Stimulated activated CD4-positive, alpha-beta T cell treated with anti-CD3 and anti-CD28 coated beads, Interleukin-1b, Interleukin-23, amount 100 ng/mL, for 4 hours (primary cell): ENCODE measurements at regions not wholly inside any gene's neighbourhood (a gene's known extent, or its start where the extent isn't known, plus 50 kb on each side); places are given as distances from the start of the nearest gene placed in this dataset.
"Not testable (repeated sequence)": the region's sequence is repeated elsewhere in the genome, so short reads cannot be mapped to it uniquely, and the experiment has no call there.

Experiments
- DNase-seq, 2 donors: peaks; one replicate each; pipeline ENCODE4 v3.0.0-alpha.2; 2020; ENCODE audit warnings: low read depth in 2 of 2

DNA sequence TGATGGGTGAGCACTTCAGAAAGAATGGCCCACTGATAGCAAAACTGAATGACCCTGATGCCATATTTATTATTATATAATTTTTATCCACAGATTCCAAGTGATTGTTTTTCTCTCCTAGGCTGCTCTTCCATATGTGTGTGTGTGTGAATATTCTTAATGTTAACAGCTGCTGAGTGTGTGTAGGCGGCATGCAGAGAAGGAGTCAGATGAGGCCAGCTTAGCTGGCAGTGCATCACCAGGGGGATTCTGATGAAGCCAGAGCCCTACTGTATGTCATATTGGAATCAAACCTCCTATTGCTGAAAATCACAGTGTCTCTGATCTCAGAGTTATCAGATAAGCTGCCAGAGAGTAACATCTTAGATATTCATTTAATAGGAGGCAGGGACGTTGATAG lies 177.1 kb downstream of the DMAC1 start:
- DNase-seq = no peak

DNA sequence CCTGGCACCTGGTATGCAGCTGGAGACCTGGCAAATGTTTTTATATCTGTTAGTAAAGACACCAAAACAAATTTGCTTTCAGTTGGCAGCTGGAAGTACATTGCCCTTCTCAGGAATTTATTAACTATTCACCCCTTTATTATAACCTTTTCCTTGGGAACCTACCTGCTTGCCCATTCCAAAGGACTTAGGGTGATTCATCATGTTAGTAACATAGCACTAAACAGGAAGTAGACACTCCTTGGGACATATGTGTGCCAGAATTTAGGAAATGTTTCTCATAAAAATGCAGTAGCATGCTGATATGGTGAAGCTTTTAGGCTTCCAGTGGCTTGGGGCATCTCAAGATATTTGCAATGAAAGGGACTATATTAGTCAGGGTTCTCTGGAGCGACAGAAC lies 184.2 kb downstream of the DMAC1 start:
- no peak for DNase-seq

DNA sequence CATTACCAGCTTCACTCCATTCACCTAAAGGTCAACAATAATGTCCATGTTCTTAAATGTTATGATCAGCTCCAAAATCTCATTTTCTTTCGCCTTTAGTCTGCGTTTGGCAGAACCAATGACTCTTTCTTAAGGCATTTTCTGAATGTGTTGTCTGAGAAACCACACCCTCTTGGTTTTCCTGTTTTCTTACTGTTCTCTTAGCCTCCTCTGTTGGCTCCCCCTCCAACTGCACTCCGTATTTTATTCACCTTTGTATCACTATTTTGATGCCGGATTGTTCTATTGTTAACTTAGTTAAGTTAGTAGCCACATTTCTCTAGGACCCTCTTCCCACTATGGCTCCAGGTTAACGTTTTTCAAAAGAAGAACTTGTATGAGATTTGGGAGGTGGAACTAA lies 185.6 kb downstream of the DMAC1 start:
- DNase-seq = no peak

DNA sequence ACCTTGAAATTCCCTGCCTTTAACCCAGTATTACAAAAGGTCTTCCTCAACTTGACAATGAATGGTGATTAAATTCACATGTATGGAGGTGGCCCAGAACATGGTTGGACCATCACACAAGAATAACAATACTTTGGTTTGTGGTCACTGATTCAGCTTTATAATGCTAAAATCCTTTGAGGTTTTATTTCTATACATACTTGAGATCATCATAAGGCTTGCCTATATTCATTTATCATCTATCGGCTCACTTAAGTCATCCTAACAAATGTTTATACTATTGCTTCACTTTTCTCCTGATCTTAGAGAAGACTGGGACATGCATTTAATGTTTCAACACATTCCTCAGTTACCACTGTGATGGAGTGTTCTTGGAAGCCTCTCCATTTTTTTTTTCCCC lies 191.3 kb downstream of the DMAC1 start:
- no peak for DNase-seq

DNA sequence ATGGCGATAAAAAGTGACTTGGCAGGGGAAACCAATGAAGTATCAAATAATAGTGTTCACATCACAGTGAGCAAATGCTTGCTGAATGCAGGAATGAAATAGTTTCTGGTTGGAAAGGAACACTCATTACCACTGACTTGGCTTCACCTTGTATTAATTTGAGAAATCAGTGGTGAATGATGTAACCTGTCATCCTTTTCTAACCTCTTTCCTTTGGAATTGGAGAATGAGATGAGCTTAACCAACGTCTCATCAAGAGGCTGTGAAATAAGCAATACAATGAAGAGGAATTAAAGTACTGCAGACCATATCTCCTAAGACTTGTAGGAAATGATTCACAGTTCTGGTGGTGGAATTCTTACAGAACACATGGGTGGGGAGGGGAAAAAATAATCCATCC lies 192.2 kb downstream of the DMAC1 start:
- DNase-seq = no peak

DNA sequence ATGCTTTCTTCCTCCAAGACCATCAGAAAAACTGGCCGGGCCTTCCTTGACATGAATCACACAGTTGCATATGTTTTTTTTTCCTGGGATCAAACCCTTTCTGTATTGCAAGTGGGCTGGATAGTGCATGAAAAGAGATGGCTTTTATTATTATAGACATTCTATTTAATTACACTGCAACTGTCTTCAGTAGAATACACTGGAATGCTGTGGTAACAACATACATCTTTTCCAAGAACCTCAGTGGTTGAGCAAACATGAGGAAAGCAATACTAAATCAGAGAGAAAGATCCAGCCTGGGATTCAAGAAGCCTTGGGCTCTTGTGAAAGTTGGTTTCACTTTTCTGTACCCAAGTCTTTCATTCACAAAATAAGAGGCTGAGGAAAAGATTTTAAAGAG lies 193.0 kb downstream of the DMAC1 start:
- DNase-seq = no peak

DNA sequence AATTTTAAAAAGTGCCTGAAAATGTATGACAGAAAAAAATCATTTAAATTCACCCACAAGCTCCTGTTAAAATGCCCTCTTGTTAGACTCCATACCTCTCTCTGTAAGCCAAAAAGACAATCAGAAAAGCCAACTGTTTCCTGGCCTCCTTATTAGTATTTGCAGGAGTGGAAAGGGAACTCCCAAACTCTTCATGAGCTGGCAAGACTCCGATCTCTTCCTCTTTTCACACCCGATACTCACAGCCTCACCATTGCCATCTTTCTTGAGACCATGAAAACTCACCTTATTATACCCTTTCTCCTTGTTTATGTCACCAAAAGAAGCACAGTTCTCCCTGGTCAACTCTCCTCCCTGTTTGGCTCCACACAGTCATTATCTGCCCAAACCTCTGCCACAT lies 197.8 kb downstream of the DMAC1 start:
- no peak for DNase-seq

DNA sequence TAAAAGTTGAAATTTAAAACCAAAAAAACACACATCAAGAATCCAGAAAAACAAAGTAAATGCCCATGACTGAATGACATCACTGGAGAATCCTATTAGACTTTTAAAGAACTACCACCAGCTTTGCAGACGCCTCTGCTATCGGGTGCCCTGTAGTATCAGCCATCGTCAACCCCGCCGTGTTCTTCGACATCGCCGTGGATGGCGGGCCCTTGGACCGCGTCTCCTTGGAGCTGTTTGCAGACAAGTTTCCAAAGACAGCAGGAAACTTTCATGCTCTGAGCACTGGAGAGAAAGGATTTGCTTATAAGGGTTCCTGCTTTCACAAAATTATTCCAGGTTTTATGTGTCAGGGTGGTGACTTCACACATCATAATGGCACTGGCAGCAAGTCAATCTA lies 201.9 kb downstream of the DMAC1 start:
- DNase-seq = no peak

DNA sequence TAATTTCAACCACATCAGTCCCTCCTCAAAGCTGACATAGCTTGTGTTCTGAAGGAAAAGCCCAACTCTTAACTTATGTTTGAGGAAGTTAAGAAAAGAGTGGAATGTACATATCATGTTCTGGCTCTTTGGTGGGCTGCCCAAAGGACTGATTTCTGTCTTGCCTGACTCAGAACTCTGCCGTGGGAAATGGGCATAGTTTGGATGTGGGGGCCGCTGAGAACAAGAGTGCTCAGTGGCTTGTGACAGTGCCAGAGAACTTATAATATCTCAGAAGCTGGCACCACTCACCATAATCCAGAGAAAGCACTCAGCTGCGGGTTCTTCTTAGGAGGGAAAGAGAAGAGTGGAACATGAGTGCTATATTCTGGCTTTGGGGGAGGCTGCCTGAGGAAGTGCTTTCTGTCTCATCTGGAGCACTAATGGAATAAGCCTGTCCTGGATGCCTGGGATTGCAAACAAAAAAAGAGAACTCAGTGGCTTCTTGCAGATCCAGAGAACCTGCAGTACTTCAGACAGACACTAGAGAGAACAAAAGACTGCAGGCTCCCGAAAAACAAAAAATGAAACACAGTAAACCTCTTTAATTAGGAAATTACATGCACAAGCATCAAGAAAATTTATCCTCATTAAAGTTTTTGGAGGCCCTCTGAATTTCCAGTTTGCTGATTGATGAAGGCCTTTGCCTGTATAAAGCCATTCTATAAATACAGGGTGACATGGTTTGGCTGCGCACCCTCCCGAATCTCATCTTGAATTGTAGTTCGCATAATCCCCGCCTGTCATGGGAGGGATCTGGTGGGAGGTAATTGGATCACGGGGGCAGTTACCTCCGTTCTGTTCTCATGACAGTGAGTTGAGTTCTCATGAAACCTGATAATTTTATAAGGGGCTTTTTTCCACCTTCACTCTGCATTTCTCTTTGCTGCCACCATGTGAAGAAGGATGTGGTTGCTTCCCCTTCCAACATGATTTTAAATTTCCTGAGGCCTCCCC lies 207.0 kb downstream of the DMAC1 start:
- no peak for DNase-seq

DNA sequence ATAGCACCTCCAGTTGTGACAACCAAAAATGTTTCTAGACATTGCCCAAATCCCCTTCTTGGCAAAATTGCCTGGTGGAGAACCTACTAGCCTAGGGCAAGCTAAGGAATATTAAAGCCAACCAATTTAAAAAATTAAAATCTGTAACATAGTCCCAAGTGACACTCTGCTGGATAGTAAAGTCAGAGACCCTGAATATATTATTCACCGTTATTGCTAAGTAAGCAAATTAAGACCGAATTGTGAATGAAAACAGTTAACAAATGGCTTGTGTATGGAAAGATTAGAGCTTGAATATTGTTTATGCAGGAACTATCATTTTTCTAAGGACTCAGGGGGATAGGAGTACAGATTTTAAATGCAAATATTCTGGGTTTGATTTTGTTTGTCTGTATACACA lies 208.1 kb downstream of the DMAC1 start:
- DNase-seq = no peak

DNA sequence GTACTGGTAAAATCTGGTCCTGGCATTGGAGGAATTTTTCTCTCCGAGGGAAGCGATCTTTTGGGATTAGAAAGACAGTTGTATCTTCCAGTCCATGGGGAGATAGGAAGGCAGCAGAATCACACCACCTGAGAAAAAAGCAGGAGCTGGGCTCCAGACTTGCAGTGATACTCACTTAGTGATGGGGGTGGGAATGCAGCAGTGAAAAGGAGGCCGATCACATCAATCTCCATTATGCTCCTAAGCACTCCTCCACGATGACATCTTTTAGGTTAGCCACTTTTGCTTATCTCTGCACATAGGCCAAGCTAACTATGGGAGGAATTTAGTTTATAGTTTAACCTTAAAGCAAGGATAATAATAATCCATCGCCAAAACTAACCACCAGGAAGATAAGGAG lies 219.0 kb downstream of the DMAC1 start:
- no peak for DNase-seq

DNA sequence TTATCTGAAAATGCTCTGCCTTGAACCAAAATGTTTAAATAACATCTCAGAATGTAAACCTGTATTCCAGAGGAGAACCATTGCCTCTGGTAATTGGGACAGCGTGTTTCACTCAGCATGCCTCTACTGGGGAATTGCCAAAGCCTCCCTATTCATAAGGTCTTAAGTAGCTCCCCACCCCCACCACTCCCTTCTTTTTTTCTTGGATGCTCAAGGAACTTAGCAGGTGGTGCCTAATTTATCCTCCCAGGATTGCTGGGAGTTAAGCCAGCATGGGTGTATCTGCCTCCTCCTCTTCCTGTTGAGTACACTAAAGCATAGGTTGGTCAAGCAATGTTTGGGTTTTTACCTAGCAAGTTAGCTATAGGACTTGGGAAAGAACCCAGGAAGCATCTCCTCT lies 220.2 kb downstream of the DMAC1 start:
- no peak for DNase-seq

DNA sequence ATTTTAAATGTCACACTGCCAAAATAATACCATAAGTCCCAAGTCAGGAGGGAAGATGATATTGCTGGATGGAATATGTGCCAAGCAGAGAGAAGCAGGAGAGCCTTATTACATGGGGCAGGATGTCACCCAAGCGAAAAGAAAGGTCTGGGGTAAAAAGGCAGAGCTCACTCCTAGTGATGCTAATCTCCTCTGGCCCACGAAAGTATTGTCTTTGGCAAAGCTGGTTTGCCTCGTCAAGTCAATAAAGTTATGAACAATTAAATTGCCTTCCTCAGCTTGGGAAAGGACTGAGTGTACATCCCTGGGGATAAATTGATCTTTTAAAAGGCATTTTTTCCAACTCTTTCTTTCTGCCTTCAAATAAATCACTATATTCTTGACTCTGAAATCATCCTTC lies 220.6 kb downstream of the DMAC1 start:
- DNase-seq = no peak

DNA sequence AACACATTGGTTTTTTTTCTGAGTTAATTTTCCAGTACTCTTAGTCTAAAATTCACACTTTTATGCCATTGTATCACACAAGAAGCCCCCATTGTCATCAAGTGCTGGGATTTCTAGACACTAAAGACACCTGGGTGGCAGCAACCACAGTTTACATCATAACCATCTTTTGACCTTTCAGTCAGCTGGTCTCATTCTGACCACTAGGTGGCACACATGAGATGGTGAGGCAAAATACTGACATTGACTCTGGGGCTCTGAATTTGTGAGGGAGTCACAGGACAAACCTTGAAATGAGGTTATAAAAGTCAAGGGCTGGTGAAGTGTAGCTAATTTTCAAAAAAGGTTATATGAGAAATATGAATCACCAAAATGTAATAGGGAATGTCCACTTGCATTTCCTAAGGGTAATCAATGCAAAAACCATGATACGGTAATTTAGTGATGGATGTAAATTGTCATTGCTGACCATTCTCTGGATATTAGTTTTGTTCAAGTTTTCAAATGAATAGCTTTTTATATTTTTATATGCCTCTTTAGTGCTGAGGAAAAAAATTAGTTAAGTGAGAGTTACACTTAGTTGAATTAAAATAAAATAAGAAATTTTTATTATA lies 229.4 kb downstream of the DMAC1 start:
- DNase-seq = peak; percentile 30 to 60

DNA sequence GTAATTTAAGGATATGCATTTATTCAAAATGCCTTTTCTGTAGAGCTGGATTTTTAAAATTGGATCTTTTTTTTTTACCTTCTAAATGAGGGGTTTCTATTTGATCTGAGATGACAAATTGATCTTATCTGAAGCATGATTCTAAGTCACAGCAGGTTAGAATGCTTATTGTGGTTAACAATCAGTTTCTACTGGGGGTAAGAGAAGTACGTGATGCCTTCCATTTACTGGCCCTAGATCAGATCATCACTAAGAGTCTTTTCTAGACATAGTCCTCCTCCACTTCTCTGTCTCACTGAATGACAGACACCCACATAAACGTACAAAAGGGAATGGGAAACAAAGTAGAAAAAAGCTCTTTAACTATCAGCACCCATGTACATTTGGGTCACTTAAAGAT lies 231.9 kb downstream of the DMAC1 start:
- no peak for DNase-seq

DNA sequence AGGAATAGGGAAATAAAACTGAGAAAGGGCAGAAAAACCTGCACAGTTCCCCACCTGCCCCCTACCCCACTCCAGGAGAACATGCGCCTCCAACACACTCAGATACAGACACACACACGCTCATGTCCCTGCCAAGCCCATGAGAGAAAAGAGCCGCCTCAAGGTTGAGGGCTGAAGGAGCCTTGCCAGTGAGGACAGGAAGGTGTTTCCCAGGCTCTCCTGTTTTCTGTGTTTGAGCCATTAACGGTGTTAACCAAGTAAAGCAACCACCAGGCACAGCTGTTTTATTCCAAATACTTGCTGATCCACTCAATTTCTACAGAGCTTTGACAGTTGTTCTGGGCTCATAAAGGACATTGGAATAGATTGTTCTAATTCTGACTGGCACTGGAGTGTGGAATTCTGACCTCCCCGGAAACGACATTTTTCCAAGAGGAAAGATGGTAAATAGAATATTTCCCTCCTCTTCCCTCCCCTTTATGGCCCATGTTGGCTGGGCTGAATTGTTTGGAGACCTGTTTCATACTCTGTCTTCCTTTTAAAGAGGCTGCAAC lies 238.0 kb downstream of the DMAC1 start:
- no peak for DNase-seq

DNA sequence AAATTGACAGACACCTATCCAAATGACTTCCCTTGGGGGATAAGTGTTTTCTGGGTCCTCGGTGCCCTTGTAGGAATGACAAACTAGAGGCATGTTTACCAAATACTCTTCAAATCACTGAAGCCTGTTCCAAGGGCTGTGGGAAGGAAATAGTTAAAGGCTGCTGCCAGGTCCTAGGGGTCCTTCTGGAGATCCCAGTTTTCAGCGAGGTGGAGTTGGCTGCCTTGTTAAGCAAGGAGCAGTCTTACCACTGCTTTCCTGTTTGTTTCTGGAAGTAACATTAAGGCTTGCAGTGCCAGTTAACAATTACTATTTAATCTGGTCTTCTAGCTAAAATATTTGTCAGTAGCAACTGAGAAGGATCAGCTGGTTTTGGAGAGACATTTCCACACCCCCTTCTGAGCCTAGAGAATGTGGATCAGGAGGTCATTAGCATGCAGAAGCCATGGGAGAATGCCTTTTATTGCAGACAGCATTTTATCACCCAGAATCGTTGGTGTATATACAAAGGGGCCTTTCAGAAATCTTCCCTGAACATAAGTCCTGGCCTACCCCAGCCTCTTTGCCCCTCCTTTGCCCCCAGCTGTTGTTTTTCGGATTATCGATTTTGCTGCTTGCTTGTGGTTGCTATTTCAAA lies 238.8 kb downstream of the DMAC1 start:
- no peak for DNase-seq

DNA sequence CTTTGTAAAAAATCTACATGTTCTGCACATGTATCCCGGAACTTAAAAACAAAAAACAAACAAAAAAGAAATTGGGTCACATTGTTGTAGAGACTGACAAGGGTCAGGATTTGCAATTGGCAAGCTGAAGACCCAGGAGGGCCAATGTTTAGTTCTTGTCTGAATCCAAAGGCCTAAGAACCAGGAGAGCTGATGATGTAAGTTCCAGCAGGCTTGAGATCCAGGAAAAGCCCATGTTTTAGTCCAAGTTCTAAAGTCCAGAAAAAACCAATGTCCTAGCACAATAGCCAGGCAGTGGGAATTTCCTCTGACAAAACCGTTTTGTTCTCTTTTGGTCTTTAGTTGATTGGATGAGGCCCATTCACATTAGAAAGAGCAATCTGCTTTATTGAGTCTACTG lies 244.9 kb downstream of the DMAC1 start:
- DNase-seq = no peak

DNA sequence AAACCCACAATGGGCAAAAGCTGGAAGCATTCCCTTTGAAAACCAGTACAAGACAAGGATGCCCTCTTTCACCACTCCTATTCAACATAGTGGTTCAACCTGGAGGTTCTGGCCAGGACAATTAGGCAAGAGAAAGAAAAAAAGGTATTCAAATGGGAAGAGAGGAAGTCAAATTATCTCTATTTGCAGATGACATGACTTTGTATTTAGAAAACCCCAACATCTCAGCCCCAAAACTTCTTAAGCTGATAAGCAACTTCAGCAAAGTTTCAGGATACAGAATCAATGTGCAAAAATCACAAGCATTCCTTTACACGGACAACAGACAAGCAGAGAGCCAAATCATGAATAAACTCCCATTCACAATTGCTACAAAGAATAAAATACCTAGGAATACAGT lies 246.9 kb downstream of the DMAC1 start:
- DNase-seq = not testable (repeated sequence)

DNA sequence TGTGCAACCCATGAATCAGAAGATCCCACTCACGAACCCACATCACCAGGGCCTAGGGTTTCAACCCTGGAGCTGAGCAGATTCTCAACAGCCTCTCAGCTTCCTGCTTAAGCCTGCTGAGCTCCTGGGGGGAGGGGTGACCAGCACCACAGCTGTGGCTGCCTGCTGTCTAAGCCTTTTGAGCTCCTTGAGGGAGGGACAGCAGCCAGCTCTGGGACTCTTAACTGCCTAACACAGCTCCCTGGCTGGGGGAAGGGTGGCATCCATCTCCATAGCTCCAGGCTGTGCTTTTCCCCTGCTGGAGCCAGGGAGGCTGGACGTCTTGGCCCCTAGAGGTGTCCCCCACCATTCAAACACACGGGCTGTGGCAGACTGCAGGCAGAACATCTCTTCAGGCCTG lies 250.3 kb downstream of the DMAC1 start:
- no peak for DNase-seq

DNA sequence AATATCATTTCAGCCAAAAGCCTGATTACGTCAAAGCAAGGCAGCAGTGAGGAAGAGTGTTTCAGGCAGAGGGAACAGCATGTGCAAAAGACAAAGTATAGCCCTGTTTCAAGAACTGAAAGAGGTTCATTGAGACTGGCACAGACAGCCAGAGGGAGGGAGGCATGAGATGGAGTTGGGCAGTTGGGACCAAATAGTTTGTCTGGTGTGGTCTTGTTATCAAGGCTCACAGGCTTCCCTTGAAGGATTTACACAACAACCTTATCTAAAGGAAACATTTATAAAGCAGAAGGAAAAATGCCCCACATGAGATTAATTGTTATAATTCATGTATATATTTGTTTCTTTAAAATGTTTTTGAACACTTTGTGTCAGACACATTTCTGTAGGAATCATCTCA lies 253.3 kb downstream of the DMAC1 start:
- DNase-seq = no peak

DNA sequence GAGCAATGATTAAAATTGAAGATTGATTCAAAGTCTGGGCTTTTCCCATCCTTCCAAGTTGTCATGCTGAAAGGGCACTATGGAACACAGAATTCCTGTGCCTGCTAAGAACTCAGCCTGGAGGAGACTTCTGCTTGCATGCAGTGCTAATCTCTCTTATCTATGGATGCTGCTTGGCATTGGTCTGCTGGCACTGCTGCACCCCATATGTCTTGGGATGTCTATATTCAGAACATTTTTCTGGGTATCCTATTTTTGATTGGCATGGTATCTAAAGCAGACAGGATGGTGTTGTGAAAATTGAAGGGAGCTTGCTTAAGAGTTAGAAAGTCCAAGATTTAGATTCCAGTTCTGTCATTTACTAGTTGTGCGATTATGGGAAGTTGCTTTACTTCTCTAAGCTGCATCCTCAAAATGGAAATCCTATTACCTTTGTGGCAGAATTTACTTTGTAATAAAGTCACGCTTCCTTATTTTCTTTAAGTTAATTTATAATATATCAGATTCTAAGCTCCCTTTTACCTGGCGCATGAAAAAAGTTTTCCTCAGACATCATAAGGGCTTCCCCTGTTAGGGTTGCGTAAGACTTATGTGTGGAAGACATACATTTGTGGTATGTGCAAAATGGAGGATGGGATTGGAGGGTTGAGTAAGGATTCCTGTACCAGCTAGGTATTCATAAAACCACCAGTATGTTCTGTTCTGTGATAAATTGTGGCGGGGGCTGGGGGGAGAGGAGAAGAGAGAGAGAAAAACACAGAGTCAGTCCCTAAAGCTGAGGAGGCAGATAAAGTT lies 254.0 kb downstream of the DMAC1 start:
- DNase-seq = no peak
